Panc1 (cell line): ENCODE measurements at regions not wholly inside any gene's neighbourhood (a gene's known extent, or its start where the extent isn't known, plus 50 kb on each side); places are given as distances from the start of the nearest gene placed in this dataset.

Experiments
- ATAC-seq: fragments of 200-7000 bp; cut with Tn5 transposase; 2 replicates; pipeline ENCODE4 v1.9.1; 2020; ENCODE audit warnings: mild to moderate bottlenecking, moderate library complexity
- BruUV-seq: library from RNA; stranded (reverse); fragments of 400-500 nt; replicated peaks from 2 replicates; lab custom pipeline; 2021; lab: Mats Ljungman, UMichigan
- CTCF ChIA-PET: fragments of 300-600 bp; sonication (Branson Sonifier 250); formaldehyde crosslinking; loops from one replicate; lab custom pipeline; 2022; ENCODE audit warnings: antibody characterized with exemption; lab: Charles Lee
- POLR2A ChIA-PET: fragments of 300-600 bp; sonication (Branson Sonifier 250); formaldehyde crosslinking; loops from one replicate; lab custom pipeline; 2022; ENCODE audit warnings: antibody characterized with exemption; lab: Charles Lee
- DNase-seq: peaks from one replicate; pipeline ENCODE4 v3.0.0-alpha.2; 2010; ENCODE audit warnings: low read depth, low spot score
- H3K27ac ChIP-seq: 2 replicates; pipeline ENCODE4 v1.5.1; 2011; ENCODE audit warnings: mild to moderate bottlenecking, low read length, inconsistent platforms
- H3K27me3 ChIP-seq: fragments of 200-500 bp; sonication (Bioruptor generic); 2 replicates; pipeline ENCODE4 v1.6.0; 2014; ENCODE audit warnings: low read length, inconsistent platforms; ENCODE audit not compliant: control insufficient read depth, insufficient read depth
- H3K36me3 ChIP-seq: fragments of 200-500 bp; sonication (Bioruptor generic); 2 replicates; pipeline ENCODE4 v1.5.1; 2014; ENCODE audit warnings: inconsistent platforms, mild to moderate bottlenecking, low read length, moderate library complexity; ENCODE audit not compliant: control insufficient read depth, insufficient read depth
- H3K4me1 ChIP-seq: 2 replicates; pipeline ENCODE4 v1.5.1; 2011; ENCODE audit warnings: inconsistent platforms, mild to moderate bottlenecking, low read length, moderate library complexity; ENCODE audit not compliant: control insufficient read depth, insufficient read depth
- H3K4me3 ChIP-seq, 2 experiments: 2 replicates each; pipeline ENCODE4 v1.5.1; 2011 to 2012; ENCODE audit warnings: low read depth in 2 of 2, low read length in 2 of 2, mild to moderate bottlenecking in 2 of 2, inconsistent platforms in 1 of 2, moderate library complexity in 1 of 2
- H3K9me3 ChIP-seq: fragments of 200-500 bp; sonication (Bioruptor generic); 2 replicates; pipeline ENCODE4 v1.5.1; 2014; ENCODE audit warnings: low read depth, mild to moderate bottlenecking, inconsistent platforms, low read length, moderate library complexity; ENCODE audit not compliant: control insufficient read depth, insufficient read depth
- POLR2AphosphoS5 ChIP-seq: IDR thresholded peaks from 2 replicates; pipeline ENCODE4 v1.6.1; 2012; ENCODE audit warnings: mild to moderate bottlenecking, low read depth, low read length, moderate library complexity
- SIN3A ChIP-seq: IDR thresholded peaks from 2 replicates; pipeline ENCODE4 v1.6.1; 2012; ENCODE audit warnings: low read depth, mild to moderate bottlenecking, low read length, moderate library complexity, borderline replicate concordance; ENCODE audit not compliant: insufficient read depth
- TCF7L2 ChIP-seq: IDR thresholded peaks from 2 replicates; pipeline ENCODE4 v1.6.1; 2011; ENCODE audit warnings: mild to moderate bottlenecking, low read depth, low read length, inconsistent platforms
- in situ Hi-C: cut with HindIII; loops from 2 replicates; pipeline ENCODE4 v1.10.0; 2016; ENCODE audit warnings: low sequenced_read_pairs, low pct_unique_long_range_greater_than_20kb
- intact Hi-C: fragments of 100-400 bp; cut with micrococcal nuclease; formaldehyde crosslinking; loops from one replicate; pipeline ENCODE4 v1.10.0; 2022; ENCODE audit not compliant: unreplicated experiment
- TF ChIP-seq, protein P1 (sequence below): fragments of 450-650 bp; IDR thresholded peaks from 2 replicates; pipeline ENCODE4 v1.5.1; 2017; ENCODE audit warnings: mild to moderate bottlenecking
- TF ChIP-seq, protein P2 (sequence below), 2 experiments: IDR thresholded peaks; 2 replicates each; pipeline ENCODE4 v1.6.1; 2011 to 2012; ENCODE audit warnings: low read depth in 2 of 2, control low read depth in 1 of 2, low read length in 1 of 2, mild to moderate bottlenecking in 1 of 2, moderate library complexity in 1 of 2; ENCODE audit not compliant: insufficient read depth in 1 of 2

DNA sequence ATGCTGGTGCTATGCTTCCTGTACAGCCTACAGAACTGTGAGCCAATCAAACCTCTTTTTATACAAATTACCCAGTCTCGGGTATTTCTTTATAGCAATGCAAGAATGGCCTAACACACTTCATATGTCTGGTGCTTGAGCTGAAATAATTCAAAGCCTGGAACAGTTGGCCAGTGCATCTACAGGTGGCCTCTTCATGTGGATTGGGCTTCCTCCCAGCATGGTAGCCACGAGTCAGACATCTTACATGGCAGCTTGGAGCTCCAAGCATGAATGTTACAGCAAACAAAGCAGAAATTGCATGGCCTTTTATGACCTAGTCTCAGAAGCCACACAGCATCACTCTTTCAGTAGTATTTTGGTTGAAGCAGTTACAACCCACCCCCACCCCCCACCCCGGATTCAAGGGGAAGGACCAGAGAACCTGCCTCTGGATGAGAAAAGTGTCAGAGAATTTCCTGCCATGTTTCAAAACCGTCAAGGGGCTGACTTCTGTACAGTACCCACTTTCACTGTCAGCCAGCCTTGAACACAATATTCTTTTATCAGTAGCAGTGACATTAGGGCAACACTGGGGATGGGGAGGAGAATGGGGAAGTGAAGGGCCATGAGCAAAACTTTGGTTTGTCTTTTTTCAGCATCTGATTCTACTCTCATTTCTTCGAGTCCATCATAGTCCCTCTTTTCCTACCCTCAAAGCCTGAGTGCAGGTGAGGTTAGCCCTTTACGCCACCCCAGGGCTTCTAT lies 368.7 kb downstream of the BCOR start:
- ChIA-PET CTCF (no interaction called here), POLR2A (no interaction called here)
- Histone ChIP-seq H3K4me3 (no peak overlapping the region), H3K9me3 (no peaks in the 10 kb centered on the region), H3K27me3 (no peaks in the 10 kb centered on the region), H3K27ac (no peak overlapping the region), H3K4me1 (peaks cover 7% of the 10 kb centered on the region), H3K36me3 (no peaks in the 10 kb centered on the region)
- in situ Hi-C loops: no loop called here
- no TSS peak for BruUV-seq
- DNase-seq (no peak), ATAC-seq (no peak)
- intact Hi-C loops: no loop called here
- TF ChIP-seq TCF7L2 (no peak), SIN3A (no peak)
- TF ChIP-seq, protein P1, sequence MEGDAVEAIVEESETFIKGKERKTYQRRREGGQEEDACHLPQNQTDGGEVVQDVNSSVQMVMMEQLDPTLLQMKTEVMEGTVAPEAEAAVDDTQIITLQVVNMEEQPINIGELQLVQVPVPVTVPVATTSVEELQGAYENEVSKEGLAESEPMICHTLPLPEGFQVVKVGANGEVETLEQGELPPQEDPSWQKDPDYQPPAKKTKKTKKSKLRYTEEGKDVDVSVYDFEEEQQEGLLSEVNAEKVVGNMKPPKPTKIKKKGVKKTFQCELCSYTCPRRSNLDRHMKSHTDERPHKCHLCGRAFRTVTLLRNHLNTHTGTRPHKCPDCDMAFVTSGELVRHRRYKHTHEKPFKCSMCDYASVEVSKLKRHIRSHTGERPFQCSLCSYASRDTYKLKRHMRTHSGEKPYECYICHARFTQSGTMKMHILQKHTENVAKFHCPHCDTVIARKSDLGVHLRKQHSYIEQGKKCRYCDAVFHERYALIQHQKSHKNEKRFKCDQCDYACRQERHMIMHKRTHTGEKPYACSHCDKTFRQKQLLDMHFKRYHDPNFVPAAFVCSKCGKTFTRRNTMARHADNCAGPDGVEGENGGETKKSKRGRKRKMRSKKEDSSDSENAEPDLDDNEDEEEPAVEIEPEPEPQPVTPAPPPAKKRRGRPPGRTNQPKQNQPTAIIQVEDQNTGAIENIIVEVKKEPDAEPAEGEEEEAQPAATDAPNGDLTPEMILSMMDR: no peak
- TF ChIP-seq, protein P2, sequence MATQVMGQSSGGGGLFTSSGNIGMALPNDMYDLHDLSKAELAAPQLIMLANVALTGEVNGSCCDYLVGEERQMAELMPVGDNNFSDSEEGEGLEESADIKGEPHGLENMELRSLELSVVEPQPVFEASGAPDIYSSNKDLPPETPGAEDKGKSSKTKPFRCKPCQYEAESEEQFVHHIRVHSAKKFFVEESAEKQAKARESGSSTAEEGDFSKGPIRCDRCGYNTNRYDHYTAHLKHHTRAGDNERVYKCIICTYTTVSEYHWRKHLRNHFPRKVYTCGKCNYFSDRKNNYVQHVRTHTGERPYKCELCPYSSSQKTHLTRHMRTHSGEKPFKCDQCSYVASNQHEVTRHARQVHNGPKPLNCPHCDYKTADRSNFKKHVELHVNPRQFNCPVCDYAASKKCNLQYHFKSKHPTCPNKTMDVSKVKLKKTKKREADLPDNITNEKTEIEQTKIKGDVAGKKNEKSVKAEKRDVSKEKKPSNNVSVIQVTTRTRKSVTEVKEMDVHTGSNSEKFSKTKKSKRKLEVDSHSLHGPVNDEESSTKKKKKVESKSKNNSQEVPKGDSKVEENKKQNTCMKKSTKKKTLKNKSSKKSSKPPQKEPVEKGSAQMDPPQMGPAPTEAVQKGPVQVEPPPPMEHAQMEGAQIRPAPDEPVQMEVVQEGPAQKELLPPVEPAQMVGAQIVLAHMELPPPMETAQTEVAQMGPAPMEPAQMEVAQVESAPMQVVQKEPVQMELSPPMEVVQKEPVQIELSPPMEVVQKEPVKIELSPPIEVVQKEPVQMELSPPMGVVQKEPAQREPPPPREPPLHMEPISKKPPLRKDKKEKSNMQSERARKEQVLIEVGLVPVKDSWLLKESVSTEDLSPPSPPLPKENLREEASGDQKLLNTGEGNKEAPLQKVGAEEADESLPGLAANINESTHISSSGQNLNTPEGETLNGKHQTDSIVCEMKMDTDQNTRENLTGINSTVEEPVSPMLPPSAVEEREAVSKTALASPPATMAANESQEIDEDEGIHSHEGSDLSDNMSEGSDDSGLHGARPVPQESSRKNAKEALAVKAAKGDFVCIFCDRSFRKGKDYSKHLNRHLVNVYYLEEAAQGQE (IDR thresholded peaks at IDR 0.05; ENCODE audit: insufficient read depth in 1 of 2, low read depth in 2 of 2, low read length in 1 of 2): no peak

DNA sequence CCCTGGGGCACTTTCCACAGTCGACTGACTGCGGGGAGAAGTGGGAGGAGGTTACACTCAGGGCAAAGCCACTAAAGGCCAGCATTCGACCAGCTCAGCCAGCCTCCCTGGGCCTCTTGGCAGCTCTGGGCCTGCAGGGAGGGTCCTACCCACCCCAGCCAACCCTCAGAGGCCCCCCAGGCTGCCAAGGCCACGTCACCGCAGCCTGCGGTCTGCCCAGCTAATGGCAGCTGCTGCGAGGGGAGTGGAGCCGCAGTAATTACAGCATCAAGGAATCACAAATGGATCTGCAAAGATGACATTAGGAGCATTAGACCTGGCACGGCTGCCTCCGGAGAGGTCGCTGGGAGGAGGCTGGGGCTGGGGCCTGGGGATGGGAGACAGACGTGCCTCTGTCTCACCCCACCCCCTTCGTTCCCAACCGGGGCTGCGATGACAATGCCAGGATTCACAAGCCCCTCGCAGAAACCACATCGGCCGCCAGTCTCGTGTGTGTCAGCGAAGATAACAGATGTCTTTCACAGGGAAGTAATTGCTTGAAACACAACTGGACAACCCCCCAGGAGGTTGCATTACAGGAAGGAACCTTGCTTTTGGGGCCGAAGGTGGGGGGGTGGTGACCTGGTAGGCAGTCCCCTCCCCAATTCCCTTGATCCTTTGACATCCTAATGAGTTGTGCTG lies 367.6 kb downstream of the BCOR start:
- TF ChIP-seq POLR2AphosphoS5 (no peak), SIN3A (no peak), TCF7L2 (no peak)
- TF ChIP-seq, protein P2 (IDR thresholded peaks at IDR 0.05; ENCODE audit: insufficient read depth in 1 of 2, low read depth in 2 of 2, low read length in 1 of 2): no peak
- TF ChIP-seq, protein P1: no peak
- intact Hi-C loops (no loop called here), in situ Hi-C loops (no loop called here)
- Histone ChIP-seq H3K4me3 (no peak overlapping the region), H3K36me3 (no peaks in the 10 kb centered on the region), H3K9me3 (no peaks in the 10 kb centered on the region), H3K4me1 (peaks cover 7% of the 10 kb centered on the region), H3K27ac (no peak overlapping the region), H3K27me3 (no peaks in the 10 kb centered on the region)
- no TSS peak for BruUV-seq
- CTCF ChIA-PET: no interaction called here
- POLR2A ChIA-PET: no interaction called here
- DNase-seq (no peak), ATAC-seq (no peak)
